ENCODE measurements at regions not wholly inside any gene's neighbourhood (a gene's known extent, or its start where the extent isn't known, plus 50 kb on each side); places are given as distances from the start of the nearest gene placed in this dataset.
"Not testable (repeated sequence)": the region's sequence is repeated elsewhere in the genome, so short reads cannot be mapped to it uniquely, and the experiment has no call there.

- Mint-ChIP-seq H3K9me3 (peaks cover 3% of the 10 kb centered on the region), H3K4me1 (ENCODE audit: low read depth in 2 of 2) (peaks cover 0 to 8% of the 10 kb centered on the region in 2 donors), H3K4me3 (no peak overlapping the region), H3K27me3 (peaks cover 0 to 3% of the 10 kb centered on the region in 2 donors), H3K27ac (no peak overlapping the region), H3K36me3 (no peaks in the 10 kb centered on the region)
- ATAC-seq (no peak), DNase-seq (ENCODE audit: low spot score) (no peak)
Observed at GRCh38 chr18:55967019-55967418, 379.0 kb upstream of the TCF4 start.

GRCh38 chr18:55964171-55964570, 376.2 kb upstream of the TCF4 start:
- Mint-ChIP-seq H3K27me3 (peaks cover 0 to 3% of the 10 kb centered on the region in 2 donors), H3K4me1 (ENCODE audit: low read depth in 2 of 2) (no peaks in the 10 kb centered on the region), H3K27ac (no peak overlapping the region), H3K9me3 (peaks cover 3% of the 10 kb centered on the region), H3K36me3 (no peaks in the 10 kb centered on the region), H3K4me3 (no peak overlapping the region)
- no peak for ATAC-seq
- DNase-seq (ENCODE audit: low spot score), result no peak

DNA sequence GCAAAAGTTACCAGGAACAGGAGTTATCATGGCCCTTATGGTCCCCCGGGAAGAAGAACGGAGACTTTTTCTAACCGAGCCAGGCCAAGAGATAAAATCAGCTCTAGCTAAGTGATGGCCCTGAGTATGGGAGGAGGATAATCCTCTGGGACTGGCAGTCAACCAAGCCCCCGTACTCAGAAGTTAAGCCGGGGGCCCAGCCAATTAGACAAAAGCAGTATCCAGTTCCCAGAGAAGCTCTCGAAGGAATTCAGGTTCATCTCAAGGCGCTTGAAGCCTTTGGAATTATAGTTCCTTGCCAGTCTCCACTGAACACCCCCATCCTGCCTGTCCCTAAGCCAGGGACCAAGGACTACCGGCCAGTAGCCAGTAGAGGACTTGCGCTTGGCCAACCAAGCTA, 365.3 kb upstream of the TCF4 start:
- H3K27ac Mint-ChIP-seq, result no peak overlapping the region
- peaks cover 14% of the 10 kb centered on the region for H3K9me3 Mint-ChIP-seq
- DNase-seq (ENCODE audit: low spot score) (no peak), ATAC-seq (no peak)
- H3K4me3 Mint-ChIP-seq, result no peak overlapping the region
- H3K27me3 Mint-ChIP-seq, result no peaks in the 10 kb centered on the region
- no peaks in the 10 kb centered on the region for H3K4me1 Mint-ChIP-seq (ENCODE audit: low read depth in 2 of 2)
- H3K36me3 Mint-ChIP-seq, result no peaks in the 10 kb centered on the region

DNA sequence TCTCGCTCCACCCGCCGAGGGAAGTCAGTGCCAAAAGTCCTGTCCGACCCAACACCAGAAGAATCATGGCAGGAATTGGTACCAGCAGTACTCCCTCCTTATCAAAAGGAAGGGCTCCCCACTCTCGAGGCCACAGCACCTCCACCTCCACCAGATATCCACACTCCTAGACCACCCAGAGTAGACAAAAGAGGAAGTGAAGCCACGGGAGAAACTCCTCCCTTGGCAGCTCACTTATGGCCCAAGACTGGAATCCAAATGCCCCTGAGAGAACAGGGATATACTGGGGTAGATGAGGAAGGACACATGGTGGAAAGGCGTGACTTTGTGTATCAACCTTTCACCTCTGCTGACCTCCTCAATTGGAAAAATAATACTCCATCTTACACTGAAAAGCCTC, 363.7 kb upstream of the TCF4 start:
- H3K27ac Mint-ChIP-seq, H3K27me3 Mint-ChIP-seq: not testable (repeated sequence)

DNA sequence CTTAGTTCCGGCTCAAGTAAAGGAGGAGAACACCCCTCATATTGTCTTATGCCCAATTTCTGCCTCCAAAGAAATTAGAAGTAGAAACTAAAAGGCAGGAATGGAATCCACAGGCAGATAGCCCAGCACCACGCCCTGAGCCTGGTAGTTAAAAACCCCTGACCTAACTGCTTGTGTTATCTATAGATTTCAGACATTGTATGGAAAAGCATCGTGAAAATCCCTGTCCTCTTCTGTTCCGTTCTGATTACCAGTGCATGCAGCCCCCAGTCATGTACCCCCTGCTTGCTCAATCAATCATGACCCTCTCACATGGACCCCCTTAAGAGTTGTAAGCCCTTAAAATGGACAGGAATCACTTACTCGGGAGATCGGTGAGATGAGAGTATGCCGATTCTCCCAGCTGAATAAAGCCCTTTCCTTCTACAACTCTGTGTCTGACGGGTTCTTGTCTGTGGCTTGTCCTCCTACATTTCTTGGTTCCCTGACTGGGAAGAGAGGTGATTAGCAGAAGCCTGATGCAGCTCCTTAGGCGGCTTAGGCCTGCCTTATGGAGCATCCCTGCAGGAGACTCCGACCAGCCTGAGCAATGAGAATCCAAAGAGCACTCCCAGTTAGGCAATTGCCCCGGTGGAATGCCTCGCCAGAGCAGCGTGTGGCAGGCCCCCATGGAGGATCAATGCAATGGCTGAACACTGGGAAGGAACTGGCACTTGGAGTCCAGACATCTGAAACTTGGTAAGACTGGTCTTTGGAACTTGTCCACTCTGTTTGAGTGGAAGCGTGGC, 362.6 kb upstream of the TCF4 start:
- Mint-ChIP-seq H3K4me1 (ENCODE audit: low read depth in 2 of 2) (no peaks in the 10 kb centered on the region), H3K36me3 (no peaks in the 10 kb centered on the region), H3K27ac (no peak overlapping the region), H3K27me3 (no peaks in the 10 kb centered on the region), H3K9me3 (peaks cover 16% of the 10 kb centered on the region), H3K4me3 (no peak overlapping the region)
- DNase-seq (ENCODE audit: low spot score), result no peak
- ATAC-seq, result no peak

More for the DNA sequence above, 363.7 kb upstream of the TCF4 start:
- not testable (repeated sequence) for ATAC-seq; H3K36me3 Mint-ChIP-seq; H3K4me3 Mint-ChIP-seq; DNase-seq (ENCODE audit: low spot score); H3K4me1 Mint-ChIP-seq (ENCODE audit: low read depth in 2 of 2)
- peaks cover 14% of the 10 kb centered on the region for H3K9me3 Mint-ChIP-seq

- no peak overlapping the region for H3K27ac Mint-ChIP-seq
- H3K9me3 Mint-ChIP-seq, result peaks cover 17% of the 10 kb centered on the region
- peaks cover 6% of the 10 kb centered on the region for H3K36me3 Mint-ChIP-seq
- ATAC-seq (no peak), DNase-seq (ENCODE audit: low spot score) (no peak)
- H3K4me3 Mint-ChIP-seq, result no peak overlapping the region
- no peaks in the 10 kb centered on the region for H3K27me3 Mint-ChIP-seq
- no peaks in the 10 kb centered on the region for H3K4me1 Mint-ChIP-seq (ENCODE audit: low read depth in 2 of 2)
Observed at GRCh38 chr18:55934821-55935220, 346.8 kb upstream of the TCF4 start.

DNA sequence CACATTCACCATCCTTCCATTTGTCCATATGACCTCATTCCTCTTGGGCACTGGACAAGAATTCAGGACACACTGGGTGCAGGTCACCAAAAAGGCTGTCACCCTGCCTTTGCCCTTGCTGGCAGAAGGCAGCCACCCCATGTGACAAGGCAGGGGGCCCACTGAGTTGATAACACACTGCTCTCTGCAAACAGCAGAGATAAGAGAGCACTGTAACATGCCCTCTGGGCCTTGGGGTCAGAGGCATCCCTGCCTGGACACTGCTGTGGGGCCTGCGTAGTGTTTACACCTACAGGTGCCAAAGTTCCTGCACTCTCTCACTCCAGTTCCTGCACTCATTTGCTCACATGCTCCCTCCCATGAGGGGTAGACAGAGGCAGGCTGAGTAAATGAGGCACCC, 344.7 kb upstream of the TCF4 start:
- Mint-ChIP-seq H3K27me3 (no peaks in the 10 kb centered on the region), H3K36me3 (peaks cover 6% of the 10 kb centered on the region), H3K27ac (no peak overlapping the region), H3K4me3 (no peak overlapping the region), H3K4me1 (ENCODE audit: low read depth in 2 of 2) (no peaks in the 10 kb centered on the region), H3K9me3 (peaks cover 16% of the 10 kb centered on the region)
- ATAC-seq (no peak), DNase-seq (ENCODE audit: low spot score) (no peak)

DNA sequence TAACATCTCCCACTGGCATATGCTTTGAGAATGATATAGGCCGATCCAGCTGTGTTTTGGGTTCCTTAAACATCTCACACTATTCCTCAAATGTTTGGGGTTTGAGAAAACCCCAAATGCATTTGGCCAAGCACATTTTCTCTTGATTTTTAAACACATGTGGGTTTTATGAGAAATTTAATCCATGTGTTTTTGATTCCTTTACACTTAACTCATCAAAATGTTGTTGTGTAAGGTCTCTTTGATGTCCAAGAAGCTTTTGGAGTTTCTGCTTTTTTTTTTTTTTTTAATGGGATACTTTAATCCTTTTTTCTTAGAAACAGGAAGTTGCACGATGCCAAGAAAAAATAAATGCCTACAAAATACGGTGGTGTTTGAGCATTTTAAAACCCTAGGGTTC, 339.8 kb upstream of the TCF4 start:
- Mint-ChIP-seq H3K36me3 (no peaks in the 10 kb centered on the region), H3K9me3 (peaks cover 6% of the 10 kb centered on the region), H3K4me1 (ENCODE audit: low read depth in 2 of 2) (no peaks in the 10 kb centered on the region), H3K27ac (no peak overlapping the region), H3K4me3 (no peak overlapping the region), H3K27me3 (no peaks in the 10 kb centered on the region)
- ATAC-seq, result no peak
- no peak for DNase-seq (ENCODE audit: low spot score)

- Mint-ChIP-seq H3K36me3 (no peaks in the 10 kb centered on the region), H3K27ac (no peak overlapping the region), H3K4me3 (no peak overlapping the region), H3K27me3 (no peaks in the 10 kb centered on the region), H3K4me1 (ENCODE audit: low read depth in 2 of 2) (no peaks in the 10 kb centered on the region), H3K9me3 (peaks cover 2% of the 10 kb centered on the region)
- no peak for ATAC-seq
- no peak for DNase-seq (ENCODE audit: low spot score)
Observed at GRCh38 chr18:55925772-55926171, 337.8 kb upstream of the TCF4 start.

- peaks cover 10% of the 10 kb centered on the region for H3K9me3 Mint-ChIP-seq
- H3K36me3 Mint-ChIP-seq, result no peaks in the 10 kb centered on the region
- H3K27me3 Mint-ChIP-seq, result no peaks in the 10 kb centered on the region
- no peak overlapping the region for H3K4me3 Mint-ChIP-seq
- no peak overlapping the region for H3K27ac Mint-ChIP-seq
- ATAC-seq (no peak), DNase-seq (ENCODE audit: low spot score) (no peak)
- H3K4me1 Mint-ChIP-seq (ENCODE audit: low read depth in 2 of 2), result no peaks in the 10 kb centered on the region
Observed at GRCh38 chr18:55920063-55920462, 332.1 kb upstream of the TCF4 start.

GRCh38 chr18:55918444-55918843, 330.5 kb upstream of the TCF4 start:
- Mint-ChIP-seq H3K27ac (no peak overlapping the region), H3K9me3 (peaks cover 13% of the 10 kb centered on the region), H3K4me1 (ENCODE audit: low read depth in 2 of 2) (no peaks in the 10 kb centered on the region), H3K4me3 (no peak overlapping the region), H3K36me3 (no peaks in the 10 kb centered on the region), H3K27me3 (no peaks in the 10 kb centered on the region)
- DNase-seq (ENCODE audit: low spot score) (no peak), ATAC-seq (no peak)

DNA sequence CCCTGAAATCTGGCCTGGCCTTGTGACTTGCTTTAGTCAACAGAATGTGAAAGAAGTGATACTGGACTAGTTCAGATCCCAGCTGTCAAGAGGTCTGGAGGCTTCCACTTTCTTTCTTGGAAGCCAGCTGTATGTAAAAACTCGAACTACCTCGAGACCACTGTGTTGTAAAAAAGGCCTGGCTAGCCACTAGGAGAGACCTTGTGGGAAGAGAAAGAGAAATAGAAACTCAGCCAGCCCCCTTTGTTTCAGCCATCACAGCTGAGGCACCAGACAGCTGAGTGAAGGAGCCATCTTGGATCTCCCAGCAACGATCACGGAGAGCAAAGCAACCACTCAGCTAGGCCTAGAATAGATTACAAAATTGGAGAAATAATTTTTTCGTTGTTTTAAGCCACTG, 324.9 kb upstream of the TCF4 start:
- Mint-ChIP-seq H3K27me3 (no peaks in the 10 kb centered on the region), H3K27ac (no peak overlapping the region), H3K9me3 (peaks cover 10% of the 10 kb centered on the region), H3K36me3 (no peaks in the 10 kb centered on the region), H3K4me1 (ENCODE audit: low read depth in 2 of 2) (no peaks in the 10 kb centered on the region), H3K4me3 (no peak overlapping the region)
- ATAC-seq, result no peak
- no peak for DNase-seq (ENCODE audit: low spot score)

DNA sequence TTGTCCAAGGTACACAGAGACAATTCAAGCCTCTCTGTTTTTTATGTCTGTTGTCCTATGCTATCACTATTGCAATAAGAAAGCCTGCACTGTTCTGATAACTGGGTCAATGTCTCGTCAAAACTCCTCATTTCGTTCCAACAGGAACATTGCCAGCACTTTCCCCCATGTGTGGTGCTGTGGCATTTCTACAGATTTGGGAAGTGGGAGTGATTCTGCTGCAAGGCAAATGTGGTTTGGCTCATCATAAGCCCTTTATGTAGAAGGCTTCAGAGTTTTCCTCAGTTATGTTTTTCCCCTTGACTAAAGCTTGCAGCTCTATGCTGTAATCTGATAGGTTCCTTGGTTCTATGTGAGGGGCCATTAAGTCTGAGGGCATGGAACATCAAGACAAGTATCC, 324.1 kb upstream of the TCF4 start:
- H3K4me3 Mint-ChIP-seq, result no peak overlapping the region
- H3K9me3 Mint-ChIP-seq, result peaks cover 10% of the 10 kb centered on the region
- DNase-seq (ENCODE audit: low spot score), result no peak
- no peaks in the 10 kb centered on the region for H3K27me3 Mint-ChIP-seq
- H3K27ac Mint-ChIP-seq, result no peak overlapping the region
- ATAC-seq, result no peak
- no peaks in the 10 kb centered on the region for H3K4me1 Mint-ChIP-seq (ENCODE audit: low read depth in 2 of 2)
- no peaks in the 10 kb centered on the region for H3K36me3 Mint-ChIP-seq

- H3K27ac Mint-ChIP-seq, result no peak overlapping the region
- H3K9me3 Mint-ChIP-seq, result peaks cover 11% of the 10 kb centered on the region
- DNase-seq (ENCODE audit: low spot score), result no peak
- ATAC-seq, result no peak
- H3K4me3 Mint-ChIP-seq, result no peak overlapping the region
- no peaks in the 10 kb centered on the region for H3K27me3 Mint-ChIP-seq
- no peaks in the 10 kb centered on the region for H3K36me3 Mint-ChIP-seq
- H3K4me1 Mint-ChIP-seq (ENCODE audit: low read depth in 2 of 2), result no peaks in the 10 kb centered on the region
Observed at GRCh38 chr18:55910296-55910695, 322.3 kb upstream of the TCF4 start.

- DNase-seq (ENCODE audit: low spot score) (no peak), ATAC-seq (no peak)
- Mint-ChIP-seq H3K9me3 (peaks cover 7% of the 10 kb centered on the region), H3K27me3 (no peaks in the 10 kb centered on the region), H3K4me3 (no peak overlapping the region), H3K4me1 (ENCODE audit: low read depth in 2 of 2) (no peaks in the 10 kb centered on the region), H3K27ac (no peak overlapping the region), H3K36me3 (no peaks in the 10 kb centered on the region)
Observed at GRCh38 chr18:55908901-55909366, 320.9 kb upstream of the TCF4 start.
